Posterior vena cava (tissue), 2 donors: ENCODE measurements at regions not wholly inside any gene's neighbourhood (a gene's known extent, or its start where the extent isn't known, plus 50 kb on each side); places are given as distances from the start of the nearest gene placed in this dataset.

ENCODE experiments used
- DNase-seq: peaks from one replicate; pipeline ENCODE4 v3.0.0-alpha.2; 2020; ENCODE audit warnings: low spot score
- intact Hi-C, 2 donors: fragments of 100-400 bp; cut with DNase I; formaldehyde crosslinking; loops; one replicate each; pipeline versions ENCODE4 v1.14.1 to v1.14.2; 2022 to 2023
- donor health status: DM: yes; HTN: yes; CAD: no.
- donor health status: DM: yes; HTN: yes; CAD: no.

GRCh38 chr1:239840336-239840735, 251.3 kb upstream of the FMN2 start:
- intact Hi-C loops = no loop called here
- no peak for DNase-seq

- intact Hi-C loops = no loop called here
- no peak for DNase-seq
These were observed 250.9 kb upstream of the FMN2 start for GRCh38 chr1:239840790-239841189.

GRCh38 chr1:239841631-239842030, 250.1 kb upstream of the FMN2 start:
- intact Hi-C loops = no loop called here
- no peak for DNase-seq

- DNase-seq = no peak
- intact Hi-C loops = no loop called here
These were observed 248.1 kb upstream of the FMN2 start for GRCh38 chr1:239843541-239843940.

GRCh38 chr1:239844833-239845232, 246.8 kb upstream of the FMN2 start:
- no peak for DNase-seq
- intact Hi-C loops = no loop called here

- intact Hi-C loops = no loop called here
- no peak for DNase-seq
These were observed 236.8 kb upstream of the FMN2 start for GRCh38 chr1:239854922-239855321.

GRCh38 chr1:239856067-239856466, 235.6 kb upstream of the FMN2 start:
- intact Hi-C loops = no loop called here
- DNase-seq = no peak

GRCh38 chr1:239856924-239857323, 234.8 kb upstream of the FMN2 start:
- DNase-seq = no peak
- intact Hi-C loops = no loop called here

GRCh38 chr1:239858057-239858456, 233.6 kb upstream of the FMN2 start:
- intact Hi-C loops = no loop called here
- no peak for DNase-seq

GRCh38 chr1:239858529-239858928, 233.2 kb upstream of the FMN2 start:
- DNase-seq = no peak
- intact Hi-C loops = no loop called here

- DNase-seq = no peak
These were observed 229.7 kb upstream of the FMN2 start for GRCh38 chr1:239861985-239862384.

GRCh38 chr1:239868058-239868832, 223.4 kb upstream of the FMN2 start:
- no peak for DNase-seq
- intact Hi-C loops = no loop called here

More at GRCh38 chr1:239861985-239862384, 229.7 kb upstream of the FMN2 start:
- intact Hi-C loops = no loop called here

GRCh38 chr1:239870194-239870593, 221.5 kb upstream of the FMN2 start:
- intact Hi-C loops = no loop called here
- no peak for DNase-seq

- intact Hi-C loops = no loop called here
- no peak for DNase-seq
These were observed 219.1 kb upstream of the FMN2 start for GRCh38 chr1:239872626-239873025.

GRCh38 chr1:239874831-239875230, 216.9 kb upstream of the FMN2 start:
- intact Hi-C loops = no loop called here

GRCh38 chr1:239879321-239880170, 212.1 kb upstream of the FMN2 start:
- intact Hi-C loops = no loop called here
- DNase-seq = no peak

More at GRCh38 chr1:239874831-239875230, 216.9 kb upstream of the FMN2 start:
- DNase-seq = no peak

GRCh38 chr1:239882967-239883366, 208.7 kb upstream of the FMN2 start:
- intact Hi-C loops = no loop called here

GRCh38 chr1:239884796-239885195, 206.9 kb upstream of the FMN2 start:
- intact Hi-C loops = no loop called here
- DNase-seq = no peak

More at GRCh38 chr1:239882967-239883366, 208.7 kb upstream of the FMN2 start:
- no peak for DNase-seq

GRCh38 chr1:239886266-239886665, 205.4 kb upstream of the FMN2 start:
- intact Hi-C loops = no loop called here

GRCh38 chr1:239888639-239889038, 203.0 kb upstream of the FMN2 start:
- intact Hi-C loops = no loop called here
- DNase-seq = no peak

More at GRCh38 chr1:239886266-239886665, 205.4 kb upstream of the FMN2 start:
- DNase-seq = no peak
